ENCODE measurements at regions not wholly inside any gene's neighbourhood (a gene's known extent, or its start where the extent isn't known, plus 50 kb on each side); places are given as distances from the start of the nearest gene placed in this dataset.

- TF ChIP-seq YY2 (tag by site-specific recombination; IDR thresholded peaks at IDR 0.05): no peak
- no peak for TF ChIP-seq ZNF768 (tag by site-specific recombination; IDR thresholded peaks at IDR 0.05)
- TF ChIP-seq ZBTB20 (tag by site-specific recombination; IDR thresholded peaks at IDR 0.05): no peak
- no peak for TF ChIP-seq ZNF24 (tag by site-specific recombination; IDR thresholded peaks at IDR 0.05)
- TF ChIP-seq ZBTB26 (tag by site-specific recombination; optimal IDR thresholded peaks at IDR 0.05): no peak
- TF ChIP-seq ZNF274 (IDR thresholded peaks at IDR 0.05; ENCODE audit: low read length): no peak
- TF ChIP-seq ZNF274 (tag by site-specific recombination; IDR thresholded peaks at IDR 0.05; ENCODE audit: borderline replicate concordance): no peak
- TF ChIP-seq ZNF280C (tag by site-specific recombination; IDR thresholded peaks at IDR 0.05): no peak
Observed at GRCh38 chr20:43345676-43346075, 112.0 kb upstream of the SRSF6 start.

All from HEK293 (cell line).